ENCODE measurements at regions not wholly inside any gene's neighbourhood (a gene's known extent, or its start where the extent isn't known, plus 50 kb on each side); places are given as distances from the start of the nearest gene placed in this dataset.

DNA sequence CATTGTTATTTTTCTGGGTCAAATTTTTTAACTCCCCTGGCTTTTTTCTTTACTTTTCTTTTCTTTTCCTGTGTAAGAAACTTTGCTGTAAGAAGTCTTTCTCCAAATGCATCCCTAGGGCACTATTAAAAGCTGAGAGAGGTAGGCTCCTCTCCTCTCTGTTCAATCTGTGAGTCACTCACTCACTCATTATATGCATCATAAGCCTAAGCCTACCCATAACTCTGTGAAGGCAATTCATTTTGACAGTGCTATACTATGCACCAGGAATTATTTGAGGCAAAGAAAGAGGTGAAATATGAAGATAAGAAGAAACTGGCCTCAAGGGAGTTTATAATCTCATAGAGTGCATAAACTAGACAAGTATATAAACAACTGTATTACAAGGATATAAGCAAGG is 67.9 kb upstream of the PRR16 start:
- no peak for TF ChIP-seq EZH2 (IDR thresholded peaks at IDR 0.05; ENCODE audit: low read length, missing control alignments)
- TF ChIP-seq, protein P1, sequence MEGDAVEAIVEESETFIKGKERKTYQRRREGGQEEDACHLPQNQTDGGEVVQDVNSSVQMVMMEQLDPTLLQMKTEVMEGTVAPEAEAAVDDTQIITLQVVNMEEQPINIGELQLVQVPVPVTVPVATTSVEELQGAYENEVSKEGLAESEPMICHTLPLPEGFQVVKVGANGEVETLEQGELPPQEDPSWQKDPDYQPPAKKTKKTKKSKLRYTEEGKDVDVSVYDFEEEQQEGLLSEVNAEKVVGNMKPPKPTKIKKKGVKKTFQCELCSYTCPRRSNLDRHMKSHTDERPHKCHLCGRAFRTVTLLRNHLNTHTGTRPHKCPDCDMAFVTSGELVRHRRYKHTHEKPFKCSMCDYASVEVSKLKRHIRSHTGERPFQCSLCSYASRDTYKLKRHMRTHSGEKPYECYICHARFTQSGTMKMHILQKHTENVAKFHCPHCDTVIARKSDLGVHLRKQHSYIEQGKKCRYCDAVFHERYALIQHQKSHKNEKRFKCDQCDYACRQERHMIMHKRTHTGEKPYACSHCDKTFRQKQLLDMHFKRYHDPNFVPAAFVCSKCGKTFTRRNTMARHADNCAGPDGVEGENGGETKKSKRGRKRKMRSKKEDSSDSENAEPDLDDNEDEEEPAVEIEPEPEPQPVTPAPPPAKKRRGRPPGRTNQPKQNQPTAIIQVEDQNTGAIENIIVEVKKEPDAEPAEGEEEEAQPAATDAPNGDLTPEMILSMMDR (conservative IDR thresholded peaks at IDR 0.05 in 1 of 2, IDR thresholded peaks at IDR 0.05 in 1 of 2; ENCODE audit: low read depth in 1 of 2, low read length in 2 of 2) = no peak
